AG08395 (cell line): ENCODE measurements at regions not wholly inside any gene's neighbourhood (a gene's known extent, or its start where the extent isn't known, plus 50 kb on each side); places are given as distances from the start of the nearest gene placed in this dataset.
"Not testable (repeated sequence)": the region's sequence is repeated elsewhere in the genome, so short reads cannot be mapped to it uniquely, and the experiment has no call there.

Source experiments
- DNase-seq: peaks from one replicate; pipeline ENCODE4 v3.0.0; 2012; ENCODE audit warnings: mixed read lengths, low spot score

GRCh38 chr1:119191325-119191724, 50.9 kb upstream of the WARS2 start:
- DNase-seq, result no peak

- DNase-seq, result no peak
These were observed 63.9 kb upstream of the WARS2 start for GRCh38 chr1:119204197-119204960.

- no peak for DNase-seq
These were observed 64.5 kb upstream of the WARS2 start for GRCh38 chr1:119204961-119205357.

- no peak for DNase-seq
These were observed 68.6 kb upstream of the WARS2 start for GRCh38 chr1:119209061-119209460.

GRCh38 chr1:119209596-119210295, 69.3 kb upstream of the WARS2 start:
- DNase-seq, result no peak

GRCh38 chr1:119210296-119210649, 69.8 kb upstream of the WARS2 start:
- no peak for DNase-seq

- DNase-seq, result not testable (repeated sequence)
These were observed 72.8 kb upstream of the WARS2 start for GRCh38 chr1:119213213-119213612.

GRCh38 chr1:119214961-119215360, 74.5 kb upstream of the WARS2 start:
- DNase-seq, result not testable (repeated sequence)

GRCh38 chr1:119217309-119217828, 76.9 kb upstream of the WARS2 start:
- no peak for DNase-seq

- no peak for DNase-seq
These were observed 79.3 kb upstream of the WARS2 start for GRCh38 chr1:119219711-119220110.

- DNase-seq, result peak; percentile 36
These were observed 80.5 kb upstream of the WARS2 start for GRCh38 chr1:119220991-119221390.

GRCh38 chr1:119222271-119222670, 81.8 kb upstream of the WARS2 start:
- DNase-seq, result no peak

- no peak for DNase-seq
These were observed 84.8 kb upstream of the WARS2 start for GRCh38 chr1:119225265-119225664.

GRCh38 chr1:119225831-119226230, 85.4 kb upstream of the WARS2 start:
- DNase-seq, result no peak

- DNase-seq, result no peak
These were observed 85.9 kb upstream of the WARS2 start for GRCh38 chr1:119226321-119226720.

GRCh38 chr1:119226913-119227312, 86.5 kb upstream of the WARS2 start:
- DNase-seq, result no peak

GRCh38 chr1:119227456-119227855, 87.0 kb upstream of the WARS2 start:
- DNase-seq, result no peak

- DNase-seq, result no peak
These were observed 88.1 kb upstream of the WARS2 start for GRCh38 chr1:119228335-119229080.

GRCh38 chr1:119235120-119235519, 94.7 kb upstream of the WARS2 start:
- no peak for DNase-seq

GRCh38 chr1:119245881-119246280, 105.4 kb upstream of the WARS2 start:
- DNase-seq, result no peak

- no peak for DNase-seq
These were observed 108.8 kb upstream of the WARS2 start for GRCh38 chr1:119249283-119249682.

- no peak for DNase-seq
These were observed 109.8 kb upstream of the WARS2 start for GRCh38 chr1:119250299-119250698.

- no peak for DNase-seq
These were observed 111.3 kb upstream of the WARS2 start for GRCh38 chr1:119251751-119252150.
